Upper lobe of right lung (tissue), 1 donor: ENCODE measurements at regions not wholly inside any gene's neighbourhood (a gene's known extent, or its start where the extent isn't known, plus 50 kb on each side); places are given as distances from the start of the nearest gene placed in this dataset.

Source experiments
- ATAC-seq: fragments of 200-7000 bp; cut with Tn5 transposase; one replicate; pipeline ENCODE4 v1.9.1; 2020; ENCODE audit warnings: mild to moderate bottlenecking, moderate library complexity
- DNase-seq: peaks from one replicate; pipeline ENCODE4 v3.0.0-alpha.2; 2020
- H3K27ac ChIP-seq: fragments of 200-600 bp; one replicate; pipeline ENCODE4 v1.8.0; 2022
- H3K27me3 ChIP-seq: fragments of 200-600 bp; one replicate; pipeline ENCODE4 v1.8.0; 2022; ENCODE audit warnings: mild to moderate bottlenecking
- H3K36me3 ChIP-seq: fragments of 200-600 bp; one replicate; pipeline ENCODE4 v1.8.0; 2022
- H3K4me1 ChIP-seq: fragments of 200-600 bp; one replicate; pipeline ENCODE4 v1.8.0; 2022
- H3K4me3 ChIP-seq: fragments of 200-600 bp; one replicate; pipeline ENCODE4 v1.8.0; 2022; ENCODE audit warnings: mild to moderate bottlenecking
- H3K9me3 ChIP-seq: fragments of 200-600 bp; one replicate; pipeline ENCODE4 v1.8.0; 2022
- intact Hi-C: fragments of 100-400 bp; cut with DNase I; formaldehyde crosslinking; loops from one replicate; pipeline ENCODE4 v1.11.0; 2022
- TF ChIP-seq, protein P1 (sequence below): fragments of 200-600 bp; IDR thresholded peaks from one replicate; pipeline ENCODE4 v1.8.0; 2022; ENCODE audit warnings: antibody characterized with exemption
- donor health status: DM: no; HTN: yes; CAD: no; lungs with severe emphysema.

DNA sequence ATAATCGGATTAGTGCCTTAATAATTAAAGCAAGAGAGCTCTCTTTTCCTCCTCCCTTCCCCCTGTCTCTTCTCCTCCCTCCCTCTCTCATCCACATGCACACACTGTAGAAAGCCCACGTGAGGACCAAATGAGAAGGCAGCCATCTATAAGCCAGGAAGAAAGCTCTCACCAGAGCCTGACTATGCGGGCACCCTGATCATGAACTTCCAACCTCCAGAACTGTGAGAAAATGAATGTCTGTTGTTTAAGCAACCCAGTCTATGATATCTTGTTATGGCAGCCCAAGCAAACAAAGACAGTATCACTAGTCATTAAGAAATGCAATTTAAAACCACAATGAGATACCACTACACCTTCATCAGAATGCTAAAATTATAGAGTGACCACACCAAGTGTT, 220.3 kb downstream of the EN1 start:
- Histone ChIP-seq H3K27me3 (no peaks in the 10 kb centered on the region), H3K4me3 (no peak overlapping the region), H3K36me3 (no peaks in the 10 kb centered on the region), H3K27ac (no peak overlapping the region), H3K4me1 (no peaks in the 10 kb centered on the region), H3K9me3 (no peaks in the 10 kb centered on the region)
- intact Hi-C loops: no loop called here
- TF ChIP-seq, protein P1, sequence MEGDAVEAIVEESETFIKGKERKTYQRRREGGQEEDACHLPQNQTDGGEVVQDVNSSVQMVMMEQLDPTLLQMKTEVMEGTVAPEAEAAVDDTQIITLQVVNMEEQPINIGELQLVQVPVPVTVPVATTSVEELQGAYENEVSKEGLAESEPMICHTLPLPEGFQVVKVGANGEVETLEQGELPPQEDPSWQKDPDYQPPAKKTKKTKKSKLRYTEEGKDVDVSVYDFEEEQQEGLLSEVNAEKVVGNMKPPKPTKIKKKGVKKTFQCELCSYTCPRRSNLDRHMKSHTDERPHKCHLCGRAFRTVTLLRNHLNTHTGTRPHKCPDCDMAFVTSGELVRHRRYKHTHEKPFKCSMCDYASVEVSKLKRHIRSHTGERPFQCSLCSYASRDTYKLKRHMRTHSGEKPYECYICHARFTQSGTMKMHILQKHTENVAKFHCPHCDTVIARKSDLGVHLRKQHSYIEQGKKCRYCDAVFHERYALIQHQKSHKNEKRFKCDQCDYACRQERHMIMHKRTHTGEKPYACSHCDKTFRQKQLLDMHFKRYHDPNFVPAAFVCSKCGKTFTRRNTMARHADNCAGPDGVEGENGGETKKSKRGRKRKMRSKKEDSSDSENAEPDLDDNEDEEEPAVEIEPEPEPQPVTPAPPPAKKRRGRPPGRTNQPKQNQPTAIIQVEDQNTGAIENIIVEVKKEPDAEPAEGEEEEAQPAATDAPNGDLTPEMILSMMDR: no peak
- ATAC-seq: no peak
- DNase-seq: no peak

GRCh38 chr2:118622913-118623312, 224.5 kb downstream of the EN1 start:
- Histone ChIP-seq H3K27me3 (no peaks in the 10 kb centered on the region), H3K4me3 (no peak overlapping the region), H3K4me1 (no peaks in the 10 kb centered on the region), H3K27ac (no peak overlapping the region), H3K9me3 (no peaks in the 10 kb centered on the region), H3K36me3 (no peaks in the 10 kb centered on the region)
- no peak for ATAC-seq
- intact Hi-C loops: no loop called here
- DNase-seq: no peak
- TF ChIP-seq, protein P1: no peak

DNA sequence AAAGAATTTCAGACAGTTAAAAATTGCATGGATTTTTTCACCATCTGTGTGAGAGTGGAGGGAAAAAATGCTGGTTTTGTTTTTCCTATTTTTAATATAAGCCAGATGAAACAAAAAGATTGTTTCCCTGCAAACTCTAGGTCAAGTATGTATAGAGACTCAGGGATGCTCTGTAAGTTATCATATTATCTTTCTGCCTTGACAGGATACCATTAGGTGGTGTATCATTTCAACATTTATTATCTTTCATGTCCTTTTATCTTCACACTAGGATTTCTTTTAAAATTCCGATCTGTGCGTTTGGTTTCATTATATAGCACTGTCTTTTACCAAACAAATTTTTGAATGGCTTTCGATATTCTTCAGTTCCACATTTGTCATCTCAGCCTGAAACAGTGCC, 225.3 kb downstream of the EN1 start:
- Histone ChIP-seq H3K4me3 (no peak overlapping the region), H3K27ac (no peak overlapping the region), H3K9me3 (no peaks in the 10 kb centered on the region), H3K27me3 (no peaks in the 10 kb centered on the region), H3K36me3 (no peaks in the 10 kb centered on the region), H3K4me1 (no peaks in the 10 kb centered on the region)
- TF ChIP-seq, protein P1: no peak
- intact Hi-C loops: no loop called here
- no peak for ATAC-seq
- DNase-seq: no peak

- no peaks in the 10 kb centered on the region for H3K4me1 ChIP-seq
- H3K27me3 ChIP-seq: no peaks in the 10 kb centered on the region
- intact Hi-C loops: no loop called here
- no peak overlapping the region for H3K27ac ChIP-seq
- no peak overlapping the region for H3K4me3 ChIP-seq
- no peak for DNase-seq
- H3K36me3 ChIP-seq: no peaks in the 10 kb centered on the region
- no peaks in the 10 kb centered on the region for H3K9me3 ChIP-seq
- TF ChIP-seq, protein P1: no peak
- no peak for ATAC-seq
Observed at GRCh38 chr2:118618279-118618678, 229.2 kb downstream of the EN1 start.

GRCh38 chr2:118616432-118616831, 231.0 kb downstream of the EN1 start:
- no peak overlapping the region for H3K27ac ChIP-seq
- no peak for ATAC-seq
- no peaks in the 10 kb centered on the region for H3K9me3 ChIP-seq
- H3K27me3 ChIP-seq: no peaks in the 10 kb centered on the region
- DNase-seq: no peak
- H3K36me3 ChIP-seq: no peaks in the 10 kb centered on the region
- no peaks in the 10 kb centered on the region for H3K4me1 ChIP-seq
- TF ChIP-seq, protein P1: no peak
- intact Hi-C loops: no loop called here
- H3K4me3 ChIP-seq: no peak overlapping the region

- DNase-seq (no peak), ATAC-seq (no peak)
- H3K36me3 ChIP-seq: no peaks in the 10 kb centered on the region
- H3K27me3 ChIP-seq: no peaks in the 10 kb centered on the region
- no peaks in the 10 kb centered on the region for H3K4me1 ChIP-seq
- intact Hi-C loops: no loop called here
- no peak overlapping the region for H3K4me3 ChIP-seq
- no peaks in the 10 kb centered on the region for H3K9me3 ChIP-seq
- TF ChIP-seq, protein P1: no peak
- no peak overlapping the region for H3K27ac ChIP-seq
Observed at GRCh38 chr2:118614841-118615271, 232.6 kb downstream of the EN1 start.
